ENCODE measurements at regions not wholly inside any gene's neighbourhood (a gene's known extent, or its start where the extent isn't known, plus 50 kb on each side); places are given as distances from the start of the nearest gene placed in this dataset.

GRCh38 chr1:238257018-238257621 is 366.4 kb upstream of the ZP4 start:
- H3K27ac ChIP-seq (ENCODE audit: low read depth, low read length), result no peak overlapping the region
- H3K9me3 ChIP-seq (ENCODE audit: insufficient read depth, low read depth, low read length), result no peaks in the 10 kb centered on the region
- no peaks in the 10 kb centered on the region for H3K79me2 ChIP-seq (ENCODE audit: insufficient read depth, low read length)
- no peaks in the 10 kb centered on the region for H3K36me3 ChIP-seq (ENCODE audit: insufficient read depth, low read length)
- no peak overlapping the region for H3K4me3 ChIP-seq (ENCODE audit: insufficient read depth, low read depth, low read length)
- Mint-ChIP-seq H3K27me3 (ENCODE audit: low read depth, unreplicated experiment) (no peaks in the 10 kb centered on the region), H3K36me3 (ENCODE audit: low read depth, unreplicated experiment) (no peaks in the 10 kb centered on the region), H3K27ac (ENCODE audit: unreplicated experiment) (no peak overlapping the region), H3K9me3 (ENCODE audit: unreplicated experiment) (no peaks in the 10 kb centered on the region), H3K4me3 (ENCODE audit: unreplicated experiment) (no peak overlapping the region), H3K4me1 (ENCODE audit: low read depth, unreplicated experiment) (peaks cover 24% of the 10 kb centered on the region)
- H3K27me3 ChIP-seq (ENCODE audit: insufficient read depth, low read length), result no peaks in the 10 kb centered on the region
- no peak overlapping the region for H2AFZ ChIP-seq (ENCODE audit: low read depth, low read length)
- no peaks in the 10 kb centered on the region for H3K4me1 ChIP-seq (ENCODE audit: insufficient read depth, low read length)
- no peaks in the 10 kb centered on the region for H4K20me1 ChIP-seq (ENCODE audit: insufficient read depth, low read length)
- peak; percentile 44 for DNase-seq (ENCODE audit: low read depth)
- TF ChIP-seq EZH2 (IDR thresholded peaks at IDR 0.05; ENCODE audit: insufficient read depth, low read length), result no peak
- TF ChIP-seq, protein P1, sequence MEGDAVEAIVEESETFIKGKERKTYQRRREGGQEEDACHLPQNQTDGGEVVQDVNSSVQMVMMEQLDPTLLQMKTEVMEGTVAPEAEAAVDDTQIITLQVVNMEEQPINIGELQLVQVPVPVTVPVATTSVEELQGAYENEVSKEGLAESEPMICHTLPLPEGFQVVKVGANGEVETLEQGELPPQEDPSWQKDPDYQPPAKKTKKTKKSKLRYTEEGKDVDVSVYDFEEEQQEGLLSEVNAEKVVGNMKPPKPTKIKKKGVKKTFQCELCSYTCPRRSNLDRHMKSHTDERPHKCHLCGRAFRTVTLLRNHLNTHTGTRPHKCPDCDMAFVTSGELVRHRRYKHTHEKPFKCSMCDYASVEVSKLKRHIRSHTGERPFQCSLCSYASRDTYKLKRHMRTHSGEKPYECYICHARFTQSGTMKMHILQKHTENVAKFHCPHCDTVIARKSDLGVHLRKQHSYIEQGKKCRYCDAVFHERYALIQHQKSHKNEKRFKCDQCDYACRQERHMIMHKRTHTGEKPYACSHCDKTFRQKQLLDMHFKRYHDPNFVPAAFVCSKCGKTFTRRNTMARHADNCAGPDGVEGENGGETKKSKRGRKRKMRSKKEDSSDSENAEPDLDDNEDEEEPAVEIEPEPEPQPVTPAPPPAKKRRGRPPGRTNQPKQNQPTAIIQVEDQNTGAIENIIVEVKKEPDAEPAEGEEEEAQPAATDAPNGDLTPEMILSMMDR (IDR thresholded peaks at IDR 0.05; ENCODE audit: insufficient read depth, low read depth, low read length), result no peak
- H3K9ac ChIP-seq (ENCODE audit: low read length), result no peak overlapping the region
- no peak overlapping the region for H3K4me2 ChIP-seq (ENCODE audit: low read length)
- no peak for FAIRE-seq

GRCh38 chr1:238254935-238255334 is 364.2 kb upstream of the ZP4 start:
- H3K36me3 Mint-ChIP-seq (ENCODE audit: low read depth, unreplicated experiment), result no peaks in the 10 kb centered on the region
- Histone ChIP-seq H3K4me1 (ENCODE audit: insufficient read depth, low read length) (no peaks in the 10 kb centered on the region), H3K9ac (ENCODE audit: low read length) (no peak overlapping the region), H3K9me3 (ENCODE audit: insufficient read depth, low read depth, low read length) (no peaks in the 10 kb centered on the region), H3K36me3 (ENCODE audit: insufficient read depth, low read length) (no peaks in the 10 kb centered on the region), H4K20me1 (ENCODE audit: insufficient read depth, low read length) (no peaks in the 10 kb centered on the region), H3K4me3 (ENCODE audit: insufficient read depth, low read depth, low read length) (no peak overlapping the region), H2AFZ (ENCODE audit: low read depth, low read length) (no peak overlapping the region), H3K27ac (ENCODE audit: low read depth, low read length) (no peak overlapping the region), H3K4me2 (ENCODE audit: low read length) (no peak overlapping the region), H3K27me3 (ENCODE audit: insufficient read depth, low read length) (no peaks in the 10 kb centered on the region), H3K79me2 (ENCODE audit: insufficient read depth, low read length) (no peaks in the 10 kb centered on the region)
- FAIRE-seq (no peak), DNase-seq (ENCODE audit: low read depth) (no peak)
- H3K27ac Mint-ChIP-seq (ENCODE audit: unreplicated experiment), result no peak overlapping the region
- peaks cover 25% of the 10 kb centered on the region for H3K4me1 Mint-ChIP-seq (ENCODE audit: low read depth, unreplicated experiment)
- H3K27me3 Mint-ChIP-seq (ENCODE audit: low read depth, unreplicated experiment), result no peaks in the 10 kb centered on the region
- TF ChIP-seq, protein P1 (IDR thresholded peaks at IDR 0.05; ENCODE audit: insufficient read depth, low read depth, low read length), result no peak
- TF ChIP-seq EZH2 (IDR thresholded peaks at IDR 0.05; ENCODE audit: insufficient read depth, low read length), result no peak
- H3K9me3 Mint-ChIP-seq (ENCODE audit: unreplicated experiment), result no peaks in the 10 kb centered on the region
- H3K4me3 Mint-ChIP-seq (ENCODE audit: unreplicated experiment), result no peak overlapping the region

- Histone ChIP-seq H3K4me3 (ENCODE audit: insufficient read depth, low read depth, low read length) (no peak overlapping the region), H4K20me1 (ENCODE audit: insufficient read depth, low read length) (no peaks in the 10 kb centered on the region), H3K4me1 (ENCODE audit: insufficient read depth, low read length) (no peaks in the 10 kb centered on the region), H2AFZ (ENCODE audit: low read depth, low read length) (peak overlapping the region; percentile 20), H3K27me3 (ENCODE audit: insufficient read depth, low read length) (no peaks in the 10 kb centered on the region), H3K36me3 (ENCODE audit: insufficient read depth, low read length) (no peaks in the 10 kb centered on the region), H3K9ac (ENCODE audit: low read length) (no peak overlapping the region), H3K79me2 (ENCODE audit: insufficient read depth, low read length) (no peaks in the 10 kb centered on the region), H3K4me2 (ENCODE audit: low read length) (no peak overlapping the region), H3K27ac (ENCODE audit: low read depth, low read length) (no peak overlapping the region), H3K9me3 (ENCODE audit: insufficient read depth, low read depth, low read length) (no peaks in the 10 kb centered on the region)
- Mint-ChIP-seq H3K27me3 (ENCODE audit: low read depth, unreplicated experiment) (no peaks in the 10 kb centered on the region), H3K36me3 (ENCODE audit: low read depth, unreplicated experiment) (no peaks in the 10 kb centered on the region), H3K4me1 (ENCODE audit: low read depth, unreplicated experiment) (peaks cover 22% of the 10 kb centered on the region), H3K4me3 (ENCODE audit: unreplicated experiment) (no peak overlapping the region), H3K27ac (ENCODE audit: unreplicated experiment) (peak overlapping the region; percentile 28), H3K9me3 (ENCODE audit: unreplicated experiment) (no peaks in the 10 kb centered on the region)
- peak; percentile 9 for FAIRE-seq
- no peak for TF ChIP-seq EZH2 (IDR thresholded peaks at IDR 0.05; ENCODE audit: insufficient read depth, low read length)
- TF ChIP-seq, protein P1 (IDR thresholded peaks at IDR 0.05; ENCODE audit: insufficient read depth, low read depth, low read length), result peak; percentile 46
- DNase-seq (ENCODE audit: low read depth), result peak; percentile 43
Measured at GRCh38 chr1:238252033-238252802, 361.5 kb upstream of the ZP4 start.

Measured in astrocyte (in vitro differentiated cells and primary cell).